GM18867 (cell line): ENCODE measurements at regions not wholly inside any gene's neighbourhood (a gene's known extent, or its start where the extent isn't known, plus 50 kb on each side); places are given as distances from the start of the nearest gene placed in this dataset.

Experiments
- ATAC-seq: cut with Tn5 transposase; IDR thresholded peaks from one replicate; pipeline ENCODE4 v1.9.1; 2021; ENCODE audit warnings: mild to moderate bottlenecking, moderate library complexity; ENCODE audit not compliant: unreplicated experiment

DNA sequence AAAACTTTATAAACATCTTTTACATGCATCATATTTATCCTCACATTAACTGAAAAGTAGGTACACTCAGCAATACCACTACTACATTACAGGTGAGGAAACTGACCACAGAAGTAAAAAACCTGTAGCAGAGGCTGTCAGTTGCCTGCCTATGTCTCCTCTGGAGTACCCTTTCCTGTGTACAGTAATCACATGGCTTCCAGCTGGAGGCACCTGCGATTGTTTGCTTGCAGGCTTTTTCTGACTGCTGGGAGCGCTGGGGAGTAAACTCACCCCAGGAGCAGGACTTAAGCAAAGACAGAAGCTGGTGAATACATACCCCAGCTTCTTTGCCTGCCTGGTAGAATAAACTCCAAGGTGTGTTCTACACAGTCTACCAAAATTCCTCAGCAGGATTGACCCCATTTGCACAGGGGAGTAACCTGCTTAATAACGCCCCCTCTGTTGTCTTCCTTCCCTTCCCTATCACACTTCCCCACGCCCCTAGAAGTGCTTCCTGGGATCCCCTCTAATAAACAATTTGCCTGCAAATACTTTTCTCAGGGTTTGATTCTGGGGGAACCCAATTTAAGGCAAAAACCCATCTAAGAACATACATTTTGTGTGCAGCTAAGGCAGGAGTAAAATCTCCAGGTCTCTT lies 138.9 kb downstream of the PTH2R start:
- no peak for ATAC-seq

DNA sequence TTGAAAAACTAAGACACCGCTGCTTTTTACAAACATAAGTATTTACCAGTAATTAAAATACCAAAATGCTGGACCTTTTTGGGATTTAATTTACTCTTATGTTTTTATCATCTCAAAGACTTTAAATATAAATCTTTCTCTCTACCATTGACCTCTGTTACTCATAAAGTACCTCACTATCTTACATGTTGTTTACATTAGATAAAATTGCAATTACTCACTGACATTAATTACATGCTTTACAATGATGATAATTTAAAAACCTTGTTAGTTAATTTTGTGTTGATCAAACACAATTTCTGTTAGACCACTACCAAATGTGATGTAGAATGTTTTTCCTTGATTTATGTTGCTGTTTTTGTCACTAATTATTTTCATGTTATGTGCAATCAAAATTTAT lies 139.5 kb downstream of the PTH2R start:
- no peak for ATAC-seq

DNA sequence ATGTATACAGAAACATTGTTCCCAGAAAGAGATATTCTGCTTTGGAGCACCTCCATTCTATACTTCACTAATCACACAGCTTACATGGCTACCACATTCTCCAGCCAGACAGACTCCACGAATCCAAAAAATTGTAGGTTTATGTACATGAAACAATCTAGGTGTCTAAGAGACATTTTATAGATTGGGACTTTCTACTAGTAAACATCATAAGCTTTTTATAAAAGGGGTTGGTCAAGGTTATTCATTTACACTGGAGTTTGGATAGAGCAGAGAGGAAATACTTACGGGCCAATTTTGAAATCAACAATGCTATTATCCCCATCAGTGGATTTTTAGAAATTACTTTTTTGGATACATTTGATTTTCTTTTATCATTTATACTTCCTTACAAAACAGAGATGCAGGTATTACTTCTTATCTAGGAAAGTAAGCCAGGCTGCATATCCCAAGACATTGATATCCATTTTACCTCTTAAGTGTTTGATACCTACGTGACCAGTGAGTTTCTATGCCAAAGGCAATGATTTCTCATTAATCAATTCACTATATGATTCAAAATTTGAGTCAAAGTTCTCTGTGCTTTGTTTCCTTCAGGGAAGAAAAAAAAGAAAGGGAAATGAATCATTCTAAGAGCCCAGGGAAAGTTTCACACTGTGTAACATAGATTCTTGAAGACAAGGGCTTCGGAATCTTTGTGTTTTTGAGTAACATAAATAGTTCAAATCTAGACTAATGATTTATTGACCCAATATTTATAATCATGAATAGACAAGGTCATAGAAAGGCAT lies 140.5 kb downstream of the PTH2R start:
- ATAC-seq, result no peak

DNA sequence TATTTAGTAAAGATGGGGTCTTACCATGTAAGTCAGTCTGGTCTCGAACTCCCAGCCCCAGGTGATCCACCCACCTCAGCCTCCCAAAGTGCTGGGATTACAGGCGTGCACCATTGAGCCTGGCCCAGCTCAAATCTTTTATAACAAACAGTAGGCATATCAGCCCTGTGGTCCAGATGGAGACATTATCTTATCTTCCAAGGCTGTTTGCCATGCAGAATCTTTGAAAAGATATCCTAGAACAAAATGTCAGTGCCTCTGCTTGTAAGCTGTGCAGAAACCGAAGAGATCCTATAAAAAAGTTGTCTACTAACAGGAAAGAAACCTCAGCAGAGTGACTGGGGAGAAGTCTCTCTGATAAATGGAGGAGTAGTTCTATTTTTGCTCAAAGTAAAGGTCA lies 142.1 kb downstream of the PTH2R start:
- no peak for ATAC-seq

DNA sequence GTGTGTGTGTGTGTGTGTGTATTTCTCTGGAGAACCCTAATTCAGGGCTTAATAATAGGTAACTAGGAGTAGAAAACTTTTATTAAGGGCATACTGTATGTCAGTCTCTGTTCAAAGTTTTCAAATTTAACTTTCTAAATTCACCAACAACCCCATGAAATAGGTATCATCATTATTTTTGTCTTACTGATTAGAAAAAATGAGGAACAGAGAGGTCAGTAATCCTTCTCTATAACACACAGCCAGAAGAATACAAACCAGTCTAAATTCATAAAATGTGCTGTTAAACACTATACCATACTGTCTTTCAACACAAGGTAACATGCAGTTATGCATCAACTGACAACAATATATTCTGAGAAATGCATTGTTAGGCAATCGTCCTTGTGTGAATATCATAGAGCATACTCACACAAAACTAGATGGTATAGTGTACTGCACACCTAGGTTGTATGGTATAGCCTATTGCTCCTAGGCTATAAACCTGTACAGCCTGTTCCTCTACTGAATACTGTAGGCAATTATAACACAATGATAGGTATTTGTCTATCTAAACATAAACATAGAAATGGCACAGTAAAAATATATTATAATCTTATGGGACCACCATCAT lies 143.1 kb downstream of the PTH2R start:
- no peak for ATAC-seq

- no peak for ATAC-seq
Observed at GRCh38 chr2:208552943-208553342, 146.4 kb downstream of the PTH2R start.

GRCh38 chr2:208556983-208557484 lies 150.4 kb downstream of the PTH2R start:
- no peak for ATAC-seq

DNA sequence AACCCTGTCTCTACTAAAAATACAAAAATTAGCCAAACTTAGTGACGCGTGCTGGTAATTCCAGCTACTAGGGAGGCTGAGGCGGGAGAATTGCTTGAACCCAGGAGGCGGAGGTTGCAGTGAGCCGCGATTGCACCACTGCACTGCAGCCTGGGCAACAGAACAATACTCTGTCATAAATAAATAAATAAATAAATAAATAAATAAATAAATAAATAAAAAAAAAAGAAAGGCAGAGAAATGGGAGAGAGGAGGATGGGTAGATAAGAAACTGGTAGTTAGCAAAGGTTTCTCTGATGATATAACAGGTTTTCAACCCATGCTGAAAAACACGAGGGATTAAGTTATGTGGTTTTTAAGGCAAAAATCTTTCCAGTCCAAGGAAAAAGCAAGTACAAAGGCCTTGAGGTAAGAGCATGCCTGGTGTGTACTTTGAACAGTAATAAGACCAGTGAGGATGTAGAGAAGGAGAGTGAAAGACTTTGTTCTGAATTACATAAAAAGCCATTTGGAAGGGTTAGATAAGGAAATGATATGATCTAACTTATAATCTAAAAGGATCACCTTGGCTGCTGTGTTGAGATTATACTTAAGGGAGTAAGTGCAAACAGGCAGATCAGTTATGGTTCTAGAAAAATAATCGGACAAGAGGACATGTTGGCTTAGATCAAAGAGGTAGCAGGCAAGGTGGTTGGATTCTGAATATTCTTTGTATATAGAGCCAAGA lies 159.3 kb downstream of the PTH2R start:
- ATAC-seq, result no peak

DNA sequence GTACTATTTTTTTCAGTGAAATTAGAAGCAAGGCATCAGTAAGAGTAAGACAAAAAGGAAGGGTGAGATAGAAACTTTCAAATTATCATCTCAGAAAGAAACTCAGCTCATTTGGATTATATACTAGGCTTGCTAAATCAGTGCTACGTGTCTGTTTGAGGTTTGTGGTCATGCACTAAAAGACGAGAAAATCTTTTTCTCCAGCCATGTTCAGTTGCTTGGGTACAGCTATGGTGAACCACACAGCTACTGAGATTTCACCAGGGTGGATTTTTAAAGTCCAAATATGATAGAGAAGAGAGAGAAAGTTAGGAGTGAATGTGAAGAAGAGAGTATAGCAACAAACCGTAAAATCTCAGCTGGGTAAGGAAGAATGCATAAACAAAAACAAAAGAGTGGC lies 161.6 kb downstream of the PTH2R start:
- ATAC-seq, result no peak

- no peak for ATAC-seq
Observed at GRCh38 chr2:208570066-208570465, 163.5 kb downstream of the PTH2R start.

DNA sequence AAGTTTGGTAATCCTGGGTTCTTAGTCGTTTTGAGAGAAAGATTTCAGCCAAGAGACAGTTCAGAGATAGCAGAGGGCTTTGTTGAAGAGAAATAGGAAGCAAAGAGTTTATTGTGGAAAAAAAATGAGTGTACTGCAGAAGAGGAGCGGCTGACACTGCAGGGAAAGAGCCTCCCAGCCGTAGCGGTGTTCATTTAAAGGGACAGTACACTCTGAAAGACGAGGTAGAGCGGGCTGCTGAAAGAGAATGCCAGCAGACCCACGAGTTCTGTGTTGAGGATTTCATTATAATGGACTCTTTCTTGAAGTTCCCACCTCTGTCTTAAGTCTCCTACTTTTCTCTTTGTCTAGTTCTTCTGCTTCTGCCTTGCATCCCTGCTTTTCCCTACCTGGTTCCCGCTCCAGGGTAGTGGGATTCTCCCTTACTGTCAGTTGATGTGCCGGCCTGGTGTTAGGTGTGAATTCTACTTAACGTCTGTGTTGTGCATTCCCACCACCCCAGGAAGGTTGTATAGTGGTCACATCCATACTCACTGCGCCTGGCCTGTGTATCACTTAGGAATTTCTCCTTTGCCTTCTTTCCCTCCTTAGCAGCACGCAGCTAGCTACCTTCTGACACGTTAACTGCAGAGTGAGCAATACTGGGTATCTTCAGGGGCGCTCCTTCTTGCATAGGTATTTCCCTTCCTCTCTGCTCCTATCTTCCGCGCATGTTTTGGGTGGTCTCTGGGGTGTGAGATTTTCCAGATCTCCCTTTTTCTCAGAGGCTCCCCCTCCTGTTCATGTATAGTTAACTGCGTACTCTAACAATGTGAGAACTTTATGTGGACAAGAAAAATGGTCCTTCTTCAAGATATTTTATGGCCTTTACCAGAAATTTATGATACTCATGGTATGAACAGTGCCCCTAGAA lies 164.5 kb downstream of the PTH2R start:
- no peak for ATAC-seq

DNA sequence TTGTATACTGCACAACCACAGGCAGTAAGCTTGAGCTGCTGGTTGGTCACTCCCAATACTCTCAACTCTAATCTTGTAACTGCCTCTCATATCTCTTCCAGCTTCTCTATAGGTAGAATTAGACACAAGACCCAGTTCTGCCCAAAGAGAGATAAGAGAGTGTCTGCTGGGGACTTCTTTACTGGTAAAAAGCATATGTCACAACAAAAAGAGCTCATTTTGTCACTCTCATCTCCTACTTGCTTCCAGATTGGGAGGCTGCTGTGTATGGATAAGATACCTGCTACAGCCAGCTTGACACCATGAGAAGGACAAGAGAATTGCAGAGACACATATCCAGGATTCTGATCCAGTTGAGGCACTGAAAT lies 165.2 kb downstream of the PTH2R start:
- no peak for ATAC-seq

- no peak for ATAC-seq
Observed at GRCh38 chr2:208573569-208573968, 167.0 kb downstream of the PTH2R start.

- no peak for ATAC-seq
Observed at GRCh38 chr2:208579678-208580077, 173.1 kb downstream of the PTH2R start.

DNA sequence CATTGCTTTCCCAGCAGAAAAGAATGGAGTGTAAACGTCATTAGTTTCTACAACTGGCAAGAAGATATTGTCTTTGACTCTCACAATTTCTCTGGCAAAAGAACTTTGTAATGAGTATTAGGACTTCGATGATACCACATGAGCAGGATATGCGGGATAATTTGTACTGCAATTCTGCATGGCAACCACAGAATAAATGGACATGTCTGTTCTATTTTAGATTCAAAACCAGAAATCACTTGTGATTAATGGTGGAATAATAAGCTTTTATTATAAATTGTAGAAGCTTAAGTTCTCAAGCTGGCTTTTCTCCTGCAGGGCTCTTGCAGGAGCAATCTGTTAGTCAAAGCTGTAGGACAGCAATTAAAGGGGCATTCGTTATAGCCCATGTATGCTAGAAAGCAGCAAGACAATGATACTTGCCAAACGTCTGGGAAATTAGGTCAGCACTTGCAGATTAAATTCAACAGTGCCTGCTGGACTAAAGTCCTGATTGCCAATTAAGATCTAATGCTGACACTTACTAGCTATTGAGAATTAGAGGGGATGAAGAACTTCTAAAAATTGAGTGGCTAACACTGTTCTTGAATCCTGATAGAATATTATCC lies 177.9 kb downstream of the PTH2R start:
- no peak for ATAC-seq

GRCh38 chr2:208586516-208586915 lies 179.9 kb downstream of the PTH2R start:
- ATAC-seq, result no peak

DNA sequence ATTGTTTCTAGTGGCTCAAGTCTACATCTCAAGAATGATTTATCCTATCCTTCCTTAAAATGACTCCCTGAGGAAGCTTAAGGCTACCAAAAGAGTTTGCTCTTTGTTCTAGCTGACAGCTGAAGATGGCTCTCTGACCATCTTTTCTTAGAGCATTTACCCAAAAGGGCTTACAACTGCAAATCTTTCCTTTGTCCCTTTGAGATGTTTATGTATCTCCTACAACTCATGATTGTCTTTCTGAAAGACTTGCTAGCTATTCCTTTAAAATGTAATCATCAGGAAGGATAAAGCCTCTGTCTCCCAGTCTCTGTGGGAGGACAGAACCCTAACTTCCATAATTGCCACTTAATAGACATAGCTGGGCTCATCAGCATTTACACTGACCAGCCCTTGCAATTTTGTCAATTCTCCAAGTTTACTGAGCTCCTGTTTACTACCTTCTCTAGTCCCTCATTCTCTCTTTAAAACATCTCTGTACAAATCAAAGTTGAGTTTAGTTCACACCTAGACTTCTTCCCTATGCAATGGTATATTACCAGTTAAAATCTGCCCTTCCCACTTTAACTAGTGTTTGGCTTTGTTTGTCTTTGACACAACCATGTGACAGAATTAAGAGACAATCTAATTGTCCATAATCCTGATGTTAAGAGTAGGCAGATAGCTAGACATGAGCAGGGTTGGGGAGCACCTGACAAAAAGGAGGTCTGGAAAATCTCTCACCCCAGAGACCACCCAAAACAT lies 188.2 kb downstream of the PTH2R start:
- ATAC-seq, result no peak

DNA sequence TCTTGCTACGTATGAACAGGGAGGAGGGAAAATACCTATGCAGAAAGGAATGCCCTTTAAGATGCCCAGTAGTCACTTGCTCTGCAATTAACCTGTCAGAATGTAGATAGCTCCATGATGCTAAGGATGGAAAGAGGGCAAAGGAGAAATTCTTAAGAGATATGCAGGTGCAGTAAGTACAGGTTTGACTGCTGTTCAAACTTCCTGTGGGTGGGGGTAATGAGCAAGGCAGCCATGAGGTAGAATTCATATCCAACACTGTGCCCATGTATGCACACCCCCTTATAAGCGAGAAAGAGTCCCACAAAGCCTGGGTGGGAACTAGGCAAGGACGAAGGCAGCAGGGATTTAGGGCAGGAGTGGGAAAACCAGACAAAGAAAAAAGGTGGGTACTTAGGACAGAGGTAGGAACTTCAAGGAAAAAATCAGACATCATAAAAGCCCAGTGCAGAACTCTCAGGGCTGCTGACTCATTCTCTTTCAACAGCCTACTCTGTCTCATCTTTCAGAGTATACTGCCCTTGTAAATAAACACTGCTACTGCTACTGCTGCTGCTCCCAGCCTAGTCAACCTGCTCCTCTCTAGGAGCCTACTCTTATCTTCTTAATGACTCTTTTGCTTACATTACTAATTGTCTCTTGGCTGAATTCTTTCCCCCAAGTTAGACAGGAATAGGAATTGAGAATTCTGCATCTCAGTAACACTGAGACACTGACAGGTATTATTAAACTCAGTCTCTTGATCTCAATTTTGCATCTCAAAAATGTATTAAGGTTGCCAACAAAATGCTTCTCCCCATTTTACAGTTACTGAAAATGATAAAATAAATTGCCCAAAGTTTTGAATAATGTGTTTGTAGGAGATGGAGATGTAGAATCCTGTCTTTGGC lies 189.0 kb downstream of the PTH2R start:
- ATAC-seq, result no peak
